ENCODE measurements at regions not wholly inside any gene's neighbourhood (a gene's known extent, or its start where the extent isn't known, plus 50 kb on each side); places are given as distances from the start of the nearest gene placed in this dataset.

DNA sequence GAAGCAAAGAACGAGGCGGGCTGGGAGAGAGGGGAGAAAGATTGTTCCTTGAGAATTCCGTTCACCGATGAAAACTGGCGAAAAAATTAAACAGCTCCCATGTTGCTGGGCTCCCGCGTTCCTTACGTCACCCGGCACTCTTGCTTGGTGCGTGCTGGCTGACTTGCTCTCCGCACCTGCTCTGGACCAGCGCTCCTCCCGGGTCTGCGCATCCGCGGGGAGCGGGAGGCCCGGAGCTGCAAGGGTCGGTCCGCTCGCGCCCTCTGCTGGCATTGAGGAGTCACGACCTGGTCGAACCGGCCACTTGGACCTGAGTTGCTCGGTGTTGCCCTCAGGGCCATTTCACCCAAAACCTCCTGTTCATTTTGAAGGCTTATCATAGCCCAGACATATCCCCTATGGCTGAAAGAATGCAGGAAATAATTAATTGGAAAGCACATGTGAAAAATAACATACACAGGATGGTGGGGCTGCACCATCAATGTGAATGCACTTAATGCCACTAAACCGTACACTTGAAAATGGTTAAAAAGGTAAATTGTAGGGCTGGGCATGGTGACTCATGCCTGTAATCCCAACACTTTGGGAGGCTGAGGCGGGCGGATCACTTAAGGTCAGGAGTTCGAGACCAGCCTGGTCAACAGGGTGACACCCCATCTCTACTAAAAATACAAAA, 98.9 kb upstream of the BACE2 start:
- Histone ChIP-seq H3K4me3 (peak overlapping the region; percentile 53), H3K9ac (ENCODE audit: insufficient read length) (no peak overlapping the region), H3K9me3 (ENCODE audit: low read depth, low read length) (no peaks in the 10 kb centered on the region), H3K36me3 (ENCODE audit: insufficient read depth, low read length) (no peaks in the 10 kb centered on the region), H3K27ac (no peak overlapping the region)
- TF ChIP-seq EZH2 (IDR thresholded peaks at IDR 0.05) (no peak), POLR2AphosphoS5 (IDR thresholded peaks at IDR 0.05; ENCODE audit: borderline replicate concordance, low read depth, low read length) (no peak), FOXP2 (optimal IDR thresholded peaks at IDR 0.05; ENCODE audit: control extremely low read depth, extremely low read length, insufficient read depth) (no peak)
- DNase-seq (ENCODE audit: low read depth, low spot score): no peak

DNA sequence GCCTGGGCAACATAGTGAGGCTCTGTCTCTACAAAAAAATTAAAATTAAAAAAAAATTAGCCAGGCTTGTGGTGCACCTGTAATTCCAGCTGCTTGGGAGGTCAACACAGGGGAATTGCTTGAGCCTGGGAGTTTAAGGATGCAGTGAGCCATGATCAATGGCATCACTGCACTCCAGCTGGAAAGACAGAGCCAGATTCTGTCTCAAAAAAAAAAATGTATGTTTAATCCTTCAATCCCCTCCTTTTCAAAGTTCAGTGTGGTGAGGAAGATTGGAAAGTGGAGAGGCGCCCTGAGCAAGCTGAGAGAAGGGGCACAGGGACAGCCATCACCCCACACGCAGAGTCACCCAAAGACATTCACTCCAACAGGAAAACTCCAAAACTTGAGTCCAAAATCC, 97.7 kb upstream of the BACE2 start:
- no peak overlapping the region for H3K9ac ChIP-seq (ENCODE audit: insufficient read length)
- TF ChIP-seq EZH2 (IDR thresholded peaks at IDR 0.05): no peak
- no peak for TF ChIP-seq FOXP2 (optimal IDR thresholded peaks at IDR 0.05; ENCODE audit: control extremely low read depth, extremely low read length, insufficient read depth)
- TF ChIP-seq POLR2AphosphoS5 (IDR thresholded peaks at IDR 0.05; ENCODE audit: borderline replicate concordance, low read depth, low read length): no peak
- no peak overlapping the region for H3K4me3 ChIP-seq
- H3K36me3 ChIP-seq (ENCODE audit: insufficient read depth, low read length): no peaks in the 10 kb centered on the region
- no peaks in the 10 kb centered on the region for H3K9me3 ChIP-seq (ENCODE audit: low read depth, low read length)
- no peak overlapping the region for H3K27ac ChIP-seq
- DNase-seq (ENCODE audit: low read depth, low spot score): no peak

DNA sequence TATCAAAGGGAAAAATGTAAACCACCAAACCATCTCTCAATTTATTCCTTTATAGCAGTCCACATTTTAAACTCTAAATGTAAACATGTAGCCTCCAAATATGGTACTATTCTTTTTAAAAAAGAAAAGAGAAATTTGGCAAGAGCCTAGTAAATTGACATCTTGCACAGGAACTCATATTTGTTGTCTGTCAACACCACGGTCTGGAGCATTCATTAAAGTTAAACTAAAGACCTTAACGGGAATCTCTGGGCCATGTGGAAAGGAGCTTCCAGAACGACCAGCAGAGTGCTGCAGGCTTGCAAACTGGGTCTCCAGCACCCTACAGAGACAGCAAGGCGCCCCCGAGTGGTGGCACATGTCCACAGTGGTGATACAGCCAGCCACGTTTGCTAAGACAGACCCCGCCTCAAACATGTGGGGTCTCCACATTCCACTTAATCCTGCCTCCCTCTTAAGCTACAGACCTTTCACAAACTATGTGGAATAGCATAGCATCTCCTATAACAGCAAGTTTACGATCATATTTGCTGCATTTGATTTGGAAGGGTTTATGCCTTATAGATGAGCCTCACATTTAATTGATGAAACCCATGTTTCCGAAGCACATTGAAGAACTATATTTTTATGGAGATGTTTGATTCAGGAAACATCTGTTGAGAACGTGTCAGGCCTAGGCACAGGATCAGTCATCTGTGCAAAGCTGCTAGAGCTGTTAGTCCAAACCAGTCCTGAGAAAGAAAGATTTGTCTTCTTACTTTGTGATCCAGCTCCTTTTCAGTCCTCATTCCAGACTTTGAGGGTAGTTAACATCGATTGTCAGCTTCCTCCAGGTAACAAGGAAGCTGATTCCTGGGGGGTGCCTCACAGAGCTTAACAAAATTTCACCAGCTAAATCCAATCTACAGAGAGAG, 96.4 kb upstream of the BACE2 start:
- no peak for DNase-seq (ENCODE audit: low read depth, low spot score)
- Histone ChIP-seq H3K27ac (peak overlapping the region; percentile 68; the same call in 1 of the 2 replicates), H3K9me3 (ENCODE audit: low read depth, low read length) (no peaks in the 10 kb centered on the region), H3K36me3 (ENCODE audit: insufficient read depth, low read length) (no peaks in the 10 kb centered on the region), H3K9ac (ENCODE audit: insufficient read length) (peak overlapping the region; percentile 55), H3K4me3 (peak overlapping the region; percentile 50)
- TF ChIP-seq POLR2AphosphoS5 (IDR thresholded peaks at IDR 0.05; ENCODE audit: borderline replicate concordance, low read depth, low read length): no peak
- no peak for TF ChIP-seq EZH2 (IDR thresholded peaks at IDR 0.05)
- TF ChIP-seq FOXP2 (optimal IDR thresholded peaks at IDR 0.05; ENCODE audit: control extremely low read depth, extremely low read length, insufficient read depth): no peak

DNA sequence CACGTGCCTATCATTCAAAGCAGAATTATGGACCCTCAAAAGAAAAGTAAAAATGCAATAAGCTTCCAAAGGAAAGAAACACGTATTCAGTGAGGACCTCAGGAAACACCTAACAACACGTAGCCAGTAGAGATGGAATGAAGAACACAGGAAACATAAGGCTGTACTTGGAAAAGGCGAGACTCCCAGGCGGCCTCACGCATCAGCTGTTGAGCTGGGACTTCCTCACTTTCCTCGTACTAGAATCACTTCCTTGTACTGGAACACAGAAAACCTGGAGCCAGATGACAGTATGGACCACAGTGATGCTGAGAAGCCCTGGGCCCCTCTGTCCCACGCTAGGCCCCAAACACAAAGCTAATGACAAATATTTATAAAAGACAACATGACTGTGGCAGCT, 94.4 kb upstream of the BACE2 start:
- Histone ChIP-seq H3K27ac (no peak overlapping the region), H3K4me3 (no peak overlapping the region), H3K9ac (ENCODE audit: insufficient read length) (no peak overlapping the region), H3K36me3 (ENCODE audit: insufficient read depth, low read length) (no peaks in the 10 kb centered on the region), H3K9me3 (ENCODE audit: low read depth, low read length) (no peaks in the 10 kb centered on the region)
- no peak for TF ChIP-seq EZH2 (IDR thresholded peaks at IDR 0.05)
- TF ChIP-seq POLR2AphosphoS5 (IDR thresholded peaks at IDR 0.05; ENCODE audit: borderline replicate concordance, low read depth, low read length): no peak
- TF ChIP-seq FOXP2 (optimal IDR thresholded peaks at IDR 0.05; ENCODE audit: control extremely low read depth, extremely low read length, insufficient read depth): no peak
- DNase-seq (ENCODE audit: low read depth, low spot score): no peak

DNA sequence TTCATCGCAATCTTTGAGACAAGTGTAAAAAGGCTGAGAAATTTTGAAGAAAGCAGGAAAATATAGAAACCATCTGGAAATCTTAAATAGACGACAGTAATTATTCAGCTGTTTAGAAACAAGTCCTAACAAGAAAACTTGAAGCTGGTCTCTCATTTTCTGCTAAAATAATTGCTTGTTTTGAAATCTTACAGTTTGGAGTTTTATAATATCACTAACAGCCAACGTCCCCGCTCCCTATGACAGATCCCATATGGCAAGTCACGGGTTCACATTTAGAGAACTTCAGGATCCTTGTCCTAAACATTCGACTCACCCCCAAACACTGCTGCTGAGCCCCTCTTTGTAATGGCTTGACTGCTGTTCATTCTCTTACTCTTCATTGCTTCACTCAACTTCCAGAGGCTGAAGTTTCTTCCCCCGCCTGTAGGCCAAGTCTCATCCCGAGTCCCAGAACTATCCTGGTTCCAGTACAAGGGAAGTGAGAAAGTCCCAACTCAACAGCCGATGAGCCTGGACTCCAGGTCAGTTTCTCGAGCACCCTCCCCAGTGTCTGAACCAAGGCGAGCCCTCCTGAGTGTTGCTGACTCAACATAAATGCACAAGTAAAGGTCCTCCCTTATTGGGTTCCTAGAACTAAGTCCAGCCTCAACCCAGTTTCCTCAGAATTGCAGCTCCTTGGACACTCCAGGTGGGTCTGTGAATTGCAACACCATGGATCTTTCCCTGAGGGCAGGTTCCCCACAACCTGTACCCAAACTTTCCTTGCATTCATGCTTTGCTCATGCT, 93.4 kb upstream of the BACE2 start:
- no peaks in the 10 kb centered on the region for H3K36me3 ChIP-seq (ENCODE audit: insufficient read depth, low read length)
- H3K9ac ChIP-seq (ENCODE audit: insufficient read length): no peak overlapping the region
- no peak overlapping the region for H3K4me3 ChIP-seq
- H3K9me3 ChIP-seq (ENCODE audit: low read depth, low read length): no peaks in the 10 kb centered on the region
- peak overlapping the region; percentile 36 for H3K27ac ChIP-seq
- no peak for DNase-seq (ENCODE audit: low read depth, low spot score)
- no peak for TF ChIP-seq FOXP2 (optimal IDR thresholded peaks at IDR 0.05; ENCODE audit: control extremely low read depth, extremely low read length, insufficient read depth)

DNA sequence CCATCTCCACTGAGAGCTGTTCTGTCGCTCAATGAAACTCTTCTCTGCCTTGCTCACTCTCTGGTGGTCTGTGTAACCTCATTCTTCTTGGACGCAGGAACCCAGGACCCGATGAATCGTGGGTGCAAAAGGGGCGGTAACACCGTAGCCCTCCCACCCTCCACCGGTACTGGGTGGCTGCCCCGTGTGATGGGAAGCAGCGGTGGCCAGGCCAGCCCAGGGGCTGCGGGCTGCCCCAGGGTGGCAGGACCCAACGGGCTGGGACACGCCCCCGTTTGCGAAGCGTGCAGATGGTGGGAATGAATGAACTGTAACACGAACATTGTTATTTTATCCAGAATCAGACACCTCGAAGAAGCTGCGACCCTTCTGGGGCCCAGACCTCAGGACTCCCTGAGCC, 92.3 kb upstream of the BACE2 start:
- TF ChIP-seq EZH2 (IDR thresholded peaks at IDR 0.05) (no peak), POLR2AphosphoS5 (IDR thresholded peaks at IDR 0.05; ENCODE audit: borderline replicate concordance, low read depth, low read length) (no peak), FOXP2 (optimal IDR thresholded peaks at IDR 0.05; ENCODE audit: control extremely low read depth, extremely low read length, insufficient read depth) (no peak)
- DNase-seq (ENCODE audit: low read depth, low spot score): no peak
- Histone ChIP-seq H3K9me3 (ENCODE audit: low read depth, low read length) (no peaks in the 10 kb centered on the region), H3K9ac (ENCODE audit: insufficient read length) (no peak overlapping the region), H3K27ac (no peak overlapping the region), H3K36me3 (ENCODE audit: insufficient read depth, low read length) (no peaks in the 10 kb centered on the region), H3K4me3 (no peak overlapping the region)

DNA sequence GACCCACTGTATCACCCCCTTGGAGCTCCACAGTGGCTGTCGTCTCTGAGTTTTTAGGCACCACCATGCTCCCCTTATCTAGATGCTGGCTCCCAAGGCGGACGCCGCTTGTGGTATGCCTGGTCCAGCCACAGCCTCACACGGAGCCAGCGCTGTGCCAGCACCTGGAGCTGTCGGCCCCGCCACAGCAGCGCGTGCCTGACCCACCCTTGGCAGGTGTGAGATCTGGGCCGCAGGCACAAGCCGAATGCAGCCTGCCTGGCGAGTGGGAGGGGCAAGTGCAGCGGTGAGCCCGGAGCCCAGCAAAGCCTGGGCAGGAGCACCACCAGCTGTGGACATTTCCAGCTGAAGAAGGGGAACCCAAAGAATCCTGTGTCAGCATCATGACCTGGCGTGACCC, 91.9 kb upstream of the BACE2 start:
- Histone ChIP-seq H3K27ac (no peak overlapping the region), H3K9ac (ENCODE audit: insufficient read length) (no peak overlapping the region), H3K9me3 (ENCODE audit: low read depth, low read length) (no peaks in the 10 kb centered on the region), H3K4me3 (no peak overlapping the region), H3K36me3 (ENCODE audit: insufficient read depth, low read length) (no peaks in the 10 kb centered on the region)
- no peak for DNase-seq (ENCODE audit: low read depth, low spot score)
- TF ChIP-seq FOXP2 (optimal IDR thresholded peaks at IDR 0.05; ENCODE audit: control extremely low read depth, extremely low read length, insufficient read depth): no peak

DNA sequence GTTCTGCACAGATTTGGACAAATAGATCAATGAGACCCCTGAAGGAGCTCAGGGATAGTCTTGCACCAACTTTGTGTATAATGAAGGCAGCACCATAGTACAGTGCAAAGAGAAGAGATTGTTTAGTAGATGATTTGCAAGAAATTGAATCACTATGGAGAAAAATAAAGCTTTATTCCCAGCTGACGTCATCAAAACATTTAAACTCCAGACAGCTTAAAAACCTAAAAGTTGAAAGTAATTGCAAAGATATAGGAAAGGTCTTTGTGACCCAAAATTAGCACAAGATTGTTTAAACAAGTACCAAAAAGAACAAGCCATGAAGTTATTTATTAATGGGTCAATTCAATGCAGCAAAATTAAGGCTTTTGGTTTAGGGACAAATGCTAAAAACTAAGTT, 88.8 kb upstream of the BACE2 start:
- no peaks in the 10 kb centered on the region for H3K36me3 ChIP-seq (ENCODE audit: insufficient read depth, low read length)
- no peak overlapping the region for H3K27ac ChIP-seq
- H3K9ac ChIP-seq (ENCODE audit: insufficient read length): no peak overlapping the region
- no peak overlapping the region for H3K4me3 ChIP-seq
- TF ChIP-seq POLR2AphosphoS5 (IDR thresholded peaks at IDR 0.05; ENCODE audit: borderline replicate concordance, low read depth, low read length) (no peak), EZH2 (IDR thresholded peaks at IDR 0.05) (no peak), FOXP2 (optimal IDR thresholded peaks at IDR 0.05; ENCODE audit: control extremely low read depth, extremely low read length, insufficient read depth) (no peak)
- no peaks in the 10 kb centered on the region for H3K9me3 ChIP-seq (ENCODE audit: low read depth, low read length)
- DNase-seq (ENCODE audit: low read depth, low spot score): no peak
